Activated T-helper 1 cell treated with anti-CD3 and anti-CD28 coated beads, Interleukin-12 subunit alpha, Interleukin-12 subunit beta, Interleukin-2, Interleukin-4 antibody, amounts not matched to agents 30 ng/mL and 10 ng/mL and 1 ng/mL, durations not matched to agents 14 hours and 24 hours and 36 hours (primary cell): ENCODE measurements at regions not wholly inside any gene's neighbourhood (a gene's known extent, or its start where the extent isn't known, plus 50 kb on each side); places are given as distances from the start of the nearest gene placed in this dataset.
"Not testable (repeated sequence)": the region's sequence is repeated elsewhere in the genome, so short reads cannot be mapped to it uniquely, and the experiment has no call there.

Experiments
- DNase-seq: peaks from one replicate; pipeline ENCODE4 v3.0.0; 2021; ENCODE audit warnings: low spot score
- H3K27ac Mint-ChIP-seq: one replicate; pipeline ENCODE4 v1.8.0; 2021; ENCODE audit warnings: mild to moderate bottlenecking, mixed read lengths
- H3K27me3 Mint-ChIP-seq: one replicate; pipeline ENCODE4 v1.8.0; 2022; ENCODE audit warnings: mild to moderate bottlenecking, moderate library complexity, mixed read lengths; ENCODE audit not compliant: insufficient read depth
- H3K36me3 Mint-ChIP-seq: one replicate; pipeline ENCODE4 v1.8.0; 2021; ENCODE audit warnings: low read depth, mixed read lengths
- H3K4me1 Mint-ChIP-seq: one replicate; pipeline ENCODE4 v1.8.0; 2021; ENCODE audit warnings: low read depth, mixed read lengths
- H3K4me3 Mint-ChIP-seq: one replicate; pipeline ENCODE4 v1.8.0; 2021; ENCODE audit warnings: mild to moderate bottlenecking, moderate library complexity, mixed read lengths
- H3K9me3 Mint-ChIP-seq: one replicate; pipeline ENCODE4 v1.8.0; 2021; ENCODE audit warnings: mixed read lengths
- intact Hi-C: fragments of 100-400 bp; cut with micrococcal nuclease; formaldehyde crosslinking; loops from one replicate; pipeline ENCODE4 v1.15.1; 2024

DNA sequence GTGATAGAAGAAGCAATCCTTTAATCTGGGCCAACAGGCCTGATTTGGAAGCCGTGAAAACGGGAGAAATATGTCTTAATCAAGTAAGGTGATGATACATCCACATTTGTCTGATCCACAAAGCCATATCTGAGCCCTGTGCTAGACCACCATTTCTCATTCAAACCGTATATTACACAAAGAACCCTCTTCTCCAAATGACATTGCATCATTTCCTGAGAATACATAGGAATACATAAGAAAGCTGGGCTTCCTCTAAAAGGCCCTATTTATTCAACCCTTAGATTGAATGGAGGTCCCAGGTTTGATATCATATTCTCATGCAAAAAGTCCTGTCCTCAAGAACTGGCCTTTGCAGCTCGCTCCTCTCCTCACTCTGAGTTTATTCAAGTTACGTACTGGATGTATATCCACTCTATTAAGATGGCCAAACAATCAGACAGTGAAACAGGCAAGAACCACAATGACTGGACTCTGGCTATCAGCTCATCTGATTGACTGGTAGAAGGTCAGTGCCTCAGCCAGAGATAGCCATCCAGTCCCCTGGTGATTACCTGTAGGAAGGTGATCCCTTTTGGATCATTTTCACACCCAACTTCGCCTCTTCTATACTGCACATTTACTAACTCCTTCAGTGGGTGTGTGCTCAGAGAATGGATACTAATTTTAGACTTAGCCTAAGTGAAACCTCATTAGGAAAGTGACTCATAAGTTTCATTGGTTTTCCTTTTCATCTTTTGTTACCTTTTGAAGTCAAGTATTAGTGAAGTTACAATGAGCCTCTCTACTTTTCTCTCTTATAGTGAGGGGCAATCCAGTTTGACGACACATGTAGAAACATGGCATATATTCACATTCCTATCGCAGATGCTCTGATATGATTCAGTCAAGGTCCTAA is 167.6 kb upstream of the WWC1 start:
- Mint-ChIP-seq H3K4me1 (peaks cover 19% of the 10 kb centered on the region), H3K27ac (no peak overlapping the region), H3K9me3 (peaks cover 3% of the 10 kb centered on the region), H3K36me3 (no peaks in the 10 kb centered on the region), H3K27me3 (peaks cover 2% of the 10 kb centered on the region), H3K4me3 (no peak overlapping the region)
- no peak for DNase-seq
- intact Hi-C loops = no loop called here

DNA sequence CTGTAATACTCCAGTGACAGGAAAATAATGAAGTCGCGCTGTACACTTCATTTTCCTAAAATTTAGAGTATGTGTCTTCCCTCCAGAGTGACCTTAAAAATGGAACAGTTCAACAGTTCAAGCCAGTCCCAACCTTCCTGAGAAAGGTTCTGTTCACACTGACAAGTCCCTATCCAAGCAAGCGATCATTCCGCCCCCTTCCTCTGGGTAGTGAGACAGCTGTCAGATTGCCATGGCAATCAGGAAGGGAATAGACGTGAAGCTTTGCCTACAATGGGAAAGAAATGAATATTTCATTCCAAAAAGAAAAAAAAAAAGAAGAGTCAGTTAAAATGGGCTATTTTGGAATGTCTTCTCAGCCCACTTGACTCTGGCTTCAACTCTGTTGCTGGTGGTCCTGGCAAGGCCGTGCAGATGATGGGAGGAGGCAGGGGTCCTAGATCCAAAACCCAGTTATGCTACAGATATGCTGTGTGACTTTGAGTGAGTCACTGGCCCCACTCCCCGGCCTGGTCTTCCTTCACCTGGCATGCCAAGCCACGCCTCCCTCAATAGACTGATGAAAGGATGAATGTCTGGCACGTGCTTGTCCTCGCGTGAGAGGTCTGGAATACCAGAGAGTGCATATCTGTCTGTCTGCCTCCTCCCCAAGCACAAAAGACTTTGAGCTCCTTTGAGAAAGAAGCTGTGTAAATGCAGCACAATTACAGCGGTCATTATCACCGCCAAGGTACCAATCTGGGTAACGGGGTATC is 165.8 kb upstream of the WWC1 start:
- Mint-ChIP-seq H3K9me3 (peaks cover 3% of the 10 kb centered on the region), H3K27ac (no peak overlapping the region), H3K36me3 (no peaks in the 10 kb centered on the region), H3K4me3 (no peak overlapping the region), H3K4me1 (peaks cover 17% of the 10 kb centered on the region), H3K27me3 (peaks cover 3% of the 10 kb centered on the region)
- intact Hi-C loops = no loop called here
- no peak for DNase-seq

DNA sequence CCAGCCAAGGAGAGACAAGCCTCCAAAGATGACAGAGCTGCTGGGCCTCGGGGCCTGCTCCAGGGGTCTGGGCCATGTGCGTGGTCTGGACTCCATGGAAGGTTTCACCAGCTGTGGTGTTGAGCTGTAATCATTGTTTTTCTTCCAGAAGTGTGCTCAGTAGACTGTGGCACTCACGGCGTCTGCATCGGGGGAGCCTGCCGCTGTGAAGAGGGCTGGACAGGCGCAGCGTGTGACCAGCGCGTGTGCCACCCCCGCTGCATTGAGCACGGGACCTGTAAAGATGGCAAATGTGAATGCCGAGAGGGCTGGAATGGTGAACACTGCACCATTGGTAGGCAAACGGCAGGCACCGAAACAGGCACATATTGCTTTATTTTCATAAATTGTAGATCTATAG is 164.8 kb upstream of the WWC1 start:
- no peak for DNase-seq
- H3K27me3 Mint-ChIP-seq = peaks cover 3% of the 10 kb centered on the region
- no peak overlapping the region for H3K27ac Mint-ChIP-seq
- H3K4me3 Mint-ChIP-seq = no peak overlapping the region
- intact Hi-C loops = no loop called here
- peaks cover 12% of the 10 kb centered on the region for H3K4me1 Mint-ChIP-seq
- peaks cover 3% of the 10 kb centered on the region for H3K9me3 Mint-ChIP-seq
- no peaks in the 10 kb centered on the region for H3K36me3 Mint-ChIP-seq

DNA sequence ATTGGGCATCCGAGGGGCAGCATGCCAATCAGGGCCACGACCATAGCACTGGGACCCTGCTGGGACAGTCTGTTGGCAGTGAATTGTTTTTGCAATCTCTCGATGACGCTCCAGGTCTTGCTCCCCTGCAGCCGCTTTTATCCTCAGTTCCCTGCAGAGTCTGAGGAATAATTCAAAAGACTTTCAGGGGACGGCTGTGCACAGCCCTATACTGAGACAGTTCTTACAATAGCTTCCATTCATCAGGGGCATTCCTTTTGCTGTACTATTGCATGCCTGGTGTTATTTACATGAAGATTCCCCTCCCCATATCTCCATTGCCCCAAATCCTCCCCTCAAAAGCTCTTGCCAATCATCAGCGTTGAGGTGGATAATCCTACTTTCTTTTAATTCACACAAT is 163.3 kb upstream of the WWC1 start:
- Mint-ChIP-seq H3K36me3 (no peaks in the 10 kb centered on the region), H3K27ac (no peak overlapping the region), H3K4me3 (no peak overlapping the region), H3K4me1 (peaks cover 12% of the 10 kb centered on the region), H3K9me3 (peaks cover 3% of the 10 kb centered on the region), H3K27me3 (peaks cover 3% of the 10 kb centered on the region)
- intact Hi-C loops = no loop called here
- no peak for DNase-seq

DNA sequence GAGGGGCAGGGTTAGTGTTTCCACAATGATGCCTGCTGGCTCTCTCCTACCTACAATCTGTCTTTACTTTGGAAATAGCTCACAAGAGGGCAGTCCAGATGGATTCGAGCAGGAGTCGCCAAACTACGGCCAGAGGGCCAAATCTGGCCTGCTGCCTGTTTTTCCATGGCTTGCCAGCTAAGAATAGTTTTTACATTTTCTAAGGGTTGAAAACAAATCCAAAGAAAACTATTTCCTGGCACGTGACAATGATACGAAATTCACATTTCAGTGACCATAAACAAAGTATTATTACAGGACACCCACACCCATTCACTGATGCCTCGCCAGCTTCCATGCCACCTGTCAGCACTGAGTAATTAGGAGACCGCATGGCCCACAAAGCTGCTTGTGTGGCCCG is 162.9 kb upstream of the WWC1 start:
- no peak overlapping the region for H3K27ac Mint-ChIP-seq
- H3K9me3 Mint-ChIP-seq = peaks cover 3% of the 10 kb centered on the region
- intact Hi-C loops = no loop called here
- H3K27me3 Mint-ChIP-seq = peaks cover 3% of the 10 kb centered on the region
- H3K4me3 Mint-ChIP-seq = no peak overlapping the region
- no peak for DNase-seq
- H3K4me1 Mint-ChIP-seq = peaks cover 9% of the 10 kb centered on the region
- H3K36me3 Mint-ChIP-seq = no peaks in the 10 kb centered on the region

DNA sequence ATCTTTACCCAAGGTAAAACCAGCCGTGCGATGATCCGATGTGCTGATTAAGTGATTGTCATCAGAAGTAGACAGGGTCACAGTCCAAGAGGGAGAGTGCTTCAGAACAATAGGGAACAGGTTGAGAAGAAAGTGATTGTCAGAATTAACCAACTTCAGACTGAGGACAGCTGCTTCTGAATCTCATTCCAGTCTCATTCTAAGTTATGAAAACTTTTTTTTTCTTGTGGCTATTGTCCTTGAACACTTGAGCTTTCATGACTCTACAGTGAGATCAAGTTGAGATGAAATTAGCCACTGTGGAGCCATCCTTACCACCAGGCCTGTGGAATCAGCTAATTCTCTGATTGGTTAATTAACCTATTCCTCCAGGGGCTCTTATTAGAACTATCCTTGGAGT is 159.9 kb upstream of the WWC1 start:
- Mint-ChIP-seq H3K4me3 (no peak overlapping the region), H3K9me3 (no peaks in the 10 kb centered on the region), H3K27ac (no peak overlapping the region), H3K36me3 (no peaks in the 10 kb centered on the region), H3K27me3 (peaks cover 3% of the 10 kb centered on the region), H3K4me1 (no peaks in the 10 kb centered on the region)
- intact Hi-C loops = no loop called here
- DNase-seq = no peak

DNA sequence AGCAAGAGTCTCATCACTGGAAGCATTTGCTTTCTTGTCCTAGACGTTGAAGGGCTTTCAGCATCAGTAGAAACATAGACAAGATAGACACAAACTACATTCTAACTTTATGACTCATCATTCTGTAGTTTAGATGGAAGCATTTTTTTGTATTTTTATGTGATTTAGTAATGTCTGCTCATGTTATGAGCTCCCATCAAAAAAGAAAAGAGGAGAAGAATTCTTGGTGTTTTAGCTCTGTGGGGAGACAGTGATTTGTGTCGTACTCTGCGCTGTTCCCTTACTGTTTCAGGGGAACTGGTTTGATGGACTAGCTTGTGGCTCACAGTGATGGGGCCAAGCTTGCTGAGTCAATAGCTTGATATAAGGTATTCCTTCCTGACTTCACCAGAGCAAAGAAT is 159.2 kb upstream of the WWC1 start:
- Mint-ChIP-seq H3K9me3 (no peaks in the 10 kb centered on the region), H3K27me3 (peaks cover 3% of the 10 kb centered on the region), H3K4me3 (no peak overlapping the region), H3K36me3 (no peaks in the 10 kb centered on the region), H3K4me1 (no peaks in the 10 kb centered on the region), H3K27ac (no peak overlapping the region)
- intact Hi-C loops = no loop called here
- DNase-seq = no peak

DNA sequence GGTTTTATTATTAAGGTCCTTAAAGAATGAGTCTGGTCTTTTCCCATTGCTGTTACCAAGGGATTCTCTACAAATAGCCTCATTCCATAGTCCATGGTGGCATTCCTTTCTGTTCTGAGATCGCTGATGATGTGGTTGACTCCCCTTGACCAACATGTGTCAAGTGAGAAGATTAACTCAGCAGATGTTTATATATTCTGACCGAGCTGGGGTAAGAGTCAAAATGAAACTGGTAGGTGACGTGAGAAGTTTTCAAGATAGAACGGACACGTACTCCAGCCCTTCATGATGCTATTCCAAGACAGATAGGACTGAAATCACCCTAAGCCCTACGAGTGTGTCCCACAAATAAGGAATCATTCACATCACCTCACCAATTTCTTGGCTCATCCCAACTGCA is 155.5 kb upstream of the WWC1 start:
- intact Hi-C loops = no loop called here
- DNase-seq = no peak
- H3K27me3 Mint-ChIP-seq = no peaks in the 10 kb centered on the region
- no peak overlapping the region for H3K27ac Mint-ChIP-seq
- no peaks in the 10 kb centered on the region for H3K4me1 Mint-ChIP-seq
- H3K4me3 Mint-ChIP-seq = no peak overlapping the region
- H3K36me3 Mint-ChIP-seq = no peaks in the 10 kb centered on the region
- no peaks in the 10 kb centered on the region for H3K9me3 Mint-ChIP-seq

DNA sequence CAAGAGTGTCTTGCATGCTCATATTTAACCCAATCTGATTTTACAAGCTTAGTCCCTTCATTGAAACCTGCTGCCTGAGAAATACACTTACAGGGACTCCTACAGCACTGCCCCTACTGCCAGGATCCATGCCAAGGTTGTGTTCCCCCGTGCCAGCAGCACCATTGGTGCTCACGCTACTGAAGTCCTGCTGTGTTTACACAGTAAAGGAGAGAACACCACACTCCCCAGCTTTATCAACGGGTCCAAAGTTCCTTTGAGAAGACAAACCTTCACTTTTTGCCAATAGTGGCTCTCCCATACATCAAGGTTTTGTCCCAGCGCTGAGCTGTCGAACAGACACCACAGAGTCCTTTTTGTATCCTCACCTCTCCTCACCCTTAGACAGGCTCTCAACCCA is 155.1 kb upstream of the WWC1 start:
- intact Hi-C loops = no loop called here
- DNase-seq = no peak
- Mint-ChIP-seq H3K4me3 (no peak overlapping the region), H3K27ac (no peak overlapping the region), H3K27me3 (peaks cover 3% of the 10 kb centered on the region), H3K9me3 (no peaks in the 10 kb centered on the region), H3K4me1 (no peaks in the 10 kb centered on the region), H3K36me3 (no peaks in the 10 kb centered on the region)

DNA sequence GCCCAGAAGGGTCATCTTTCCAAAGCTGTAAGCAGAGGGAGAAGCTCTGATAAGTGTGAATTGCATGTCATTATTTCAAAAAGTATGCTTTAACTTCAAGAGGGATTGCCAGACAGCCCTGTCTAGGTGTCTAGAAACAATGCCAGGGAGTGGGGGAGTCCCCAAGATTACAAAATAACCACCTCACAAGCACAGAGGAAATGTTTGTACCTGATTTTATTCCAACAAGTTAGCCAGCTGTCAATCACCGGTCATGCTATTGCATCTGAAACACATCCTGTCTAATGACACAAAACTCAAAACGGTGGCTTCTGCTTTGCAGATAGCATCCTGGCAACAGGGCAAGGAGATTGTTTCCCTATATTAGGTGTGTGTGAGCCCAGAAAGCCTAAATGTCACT is 154.2 kb upstream of the WWC1 start:
- intact Hi-C loops = no loop called here
- Mint-ChIP-seq H3K4me1 (no peaks in the 10 kb centered on the region), H3K27ac (no peak overlapping the region), H3K36me3 (no peaks in the 10 kb centered on the region), H3K9me3 (no peaks in the 10 kb centered on the region), H3K4me3 (no peak overlapping the region), H3K27me3 (peaks cover 3% of the 10 kb centered on the region)
- DNase-seq = no peak

DNA sequence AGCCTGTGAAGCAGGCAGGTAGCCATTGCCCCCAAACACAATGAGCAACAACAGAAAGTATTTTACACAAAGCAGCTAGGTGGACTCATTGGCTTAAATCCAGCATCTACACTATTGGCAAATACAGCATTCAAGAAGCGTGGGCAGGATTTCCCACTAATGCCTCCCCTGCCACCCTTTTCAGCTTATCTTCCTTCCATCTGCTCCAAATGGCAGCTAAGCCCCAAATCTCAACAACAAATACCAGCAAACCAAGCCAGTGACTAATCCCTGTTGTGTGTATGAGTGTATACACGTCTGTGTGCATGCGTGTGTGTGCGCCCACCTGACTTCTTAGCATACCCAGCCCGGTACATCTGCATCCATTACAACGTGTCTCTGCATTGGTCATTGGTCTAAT is 151.2 kb upstream of the WWC1 start:
- no peaks in the 10 kb centered on the region for H3K36me3 Mint-ChIP-seq
- H3K27ac Mint-ChIP-seq = no peak overlapping the region
- H3K9me3 Mint-ChIP-seq = no peaks in the 10 kb centered on the region
- no peak for DNase-seq
- no peaks in the 10 kb centered on the region for H3K4me1 Mint-ChIP-seq
- H3K4me3 Mint-ChIP-seq = no peak overlapping the region
- intact Hi-C loops = no loop called here
- peaks cover 7% of the 10 kb centered on the region for H3K27me3 Mint-ChIP-seq

DNA sequence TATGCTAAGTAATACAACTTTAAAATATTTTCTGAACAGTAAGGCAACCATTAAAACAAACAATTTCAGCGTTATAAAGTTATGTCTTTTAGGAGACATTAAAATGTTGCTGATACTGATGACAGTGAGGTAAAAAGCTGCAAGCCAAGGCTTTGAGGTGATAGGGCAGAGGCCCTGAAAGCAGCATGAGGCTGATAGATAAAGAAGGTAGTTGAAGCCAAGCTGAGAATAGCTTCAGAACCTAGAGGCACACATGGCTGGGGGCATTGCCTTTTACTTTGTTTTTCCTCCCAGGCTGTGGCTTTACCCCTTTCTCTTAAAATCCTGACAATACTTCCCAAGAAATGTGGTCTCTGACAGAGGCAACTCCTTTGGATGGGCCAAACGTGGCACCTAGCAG is 149.0 kb upstream of the WWC1 start:
- intact Hi-C loops = no loop called here
- no peaks in the 10 kb centered on the region for H3K9me3 Mint-ChIP-seq
- peaks cover 7% of the 10 kb centered on the region for H3K27me3 Mint-ChIP-seq
- DNase-seq = no peak
- no peak overlapping the region for H3K4me3 Mint-ChIP-seq
- H3K27ac Mint-ChIP-seq = no peak overlapping the region
- H3K36me3 Mint-ChIP-seq = no peaks in the 10 kb centered on the region
- no peaks in the 10 kb centered on the region for H3K4me1 Mint-ChIP-seq

DNA sequence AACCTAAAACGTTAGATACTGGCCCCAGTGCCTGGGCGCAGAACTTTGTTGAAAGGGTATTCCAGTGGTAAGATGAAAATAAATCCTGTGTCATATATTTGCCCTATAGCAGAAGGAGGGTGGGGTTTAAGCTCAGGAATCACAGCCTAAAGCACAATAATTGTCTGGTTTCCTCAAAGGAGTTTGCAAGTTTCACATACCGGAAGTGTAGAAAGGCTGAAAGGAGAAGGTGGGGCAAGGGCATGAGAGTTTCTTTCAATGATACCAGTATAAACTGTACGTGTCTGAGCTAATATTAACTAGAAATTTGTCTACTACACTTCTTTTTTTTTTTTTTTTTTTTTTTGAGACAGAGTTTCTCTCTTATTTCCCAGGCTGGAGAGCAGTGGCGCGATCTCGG is 147.9 kb upstream of the WWC1 start:
- H3K4me1 Mint-ChIP-seq, H3K27me3 Mint-ChIP-seq, H3K27ac Mint-ChIP-seq, intact Hi-C loops, DNase-seq, H3K36me3 Mint-ChIP-seq, H3K9me3 Mint-ChIP-seq, H3K4me3 Mint-ChIP-seq: not testable (repeated sequence)
